Natural killer cell (primary cell): ENCODE measurements at regions not wholly inside any gene's neighbourhood (a gene's known extent, or its start where the extent isn't known, plus 50 kb on each side); places are given as distances from the start of the nearest gene placed in this dataset.

Experiments
- ATAC-seq, 3 donors: fragments of 150-1000 bp in 2 of 3; fragments of 200-7000 bp in 1 of 3; cut with Tn5 transposase; 1 replicate in 1 of 3; 2 replicates in 2 of 3; pipeline ENCODE4 v1.10.0; 2021; ENCODE audit warnings: mild to moderate bottlenecking in 2 of 3, moderate library complexity in 2 of 3
- DNase-seq, 2 donors: peaks; one replicate each; pipeline versions ENCODE4 v3.0.0 to v3.0.0-alpha.2; 2013 to 2021; ENCODE audit warnings: mixed read lengths in 1 of 2
- H3K27ac ChIP-seq: one replicate; pipeline ENCODE4 v1.5.1; 2013; ENCODE audit warnings: mild to moderate bottlenecking, low read length
- H3K27me3 ChIP-seq: one replicate; pipeline ENCODE4 v1.6.1; 2013; ENCODE audit warnings: low read length; ENCODE audit not compliant: control insufficient read depth, insufficient read depth
- H3K36me3 ChIP-seq: one replicate; pipeline ENCODE4 v1.6.1; 2013; ENCODE audit warnings: low read length; ENCODE audit not compliant: control insufficient read depth, insufficient read depth
- H3K4me1 ChIP-seq: one replicate; pipeline ENCODE4 v1.6.1; 2013; ENCODE audit warnings: low read length; ENCODE audit not compliant: control insufficient read depth, insufficient read depth
- H3K4me3 ChIP-seq: one replicate; pipeline ENCODE4 v1.5.1; 2013; ENCODE audit warnings: low read length
- H3K9me3 ChIP-seq: one replicate; pipeline ENCODE4 v1.6.1; 2013; ENCODE audit warnings: low read length; ENCODE audit not compliant: control insufficient read depth, insufficient read depth
- H3K27ac Mint-ChIP-seq, 2 donors: one replicate each; pipeline ENCODE4 v1.8.0; 2022; ENCODE audit warnings: mild to moderate bottlenecking in 2 of 2, mixed read lengths in 2 of 2, moderate library complexity in 1 of 2
- H3K27me3 Mint-ChIP-seq, 2 donors: one replicate each; pipeline ENCODE4 v1.8.0; 2022; ENCODE audit warnings: low read depth in 2 of 2, mixed read lengths in 2 of 2
- H3K36me3 Mint-ChIP-seq: one replicate; pipeline ENCODE4 v1.8.0; 2022; ENCODE audit warnings: mixed read lengths
- H3K4me1 Mint-ChIP-seq, 2 donors: one replicate each; pipeline ENCODE4 v1.8.0; 2022; ENCODE audit warnings: mixed read lengths in 2 of 2
- H3K4me3 Mint-ChIP-seq: one replicate; pipeline ENCODE4 v1.8.0; 2022; ENCODE audit warnings: mild to moderate bottlenecking, moderate library complexity, mixed read lengths
- H3K9me3 Mint-ChIP-seq, 2 donors: one replicate each; pipeline ENCODE4 v1.8.0; 2022; ENCODE audit warnings: mixed read lengths in 2 of 2
- CTCF ChIP-seq: fragments of 200-600 bp; IDR thresholded peaks from one replicate; pipeline ENCODE4 v1.8.0; 2022; ENCODE audit warnings: antibody characterized with exemption
- WGBS: methylation state at CpG from one replicate; pipeline ENCODE4 v1.1.7; 2013; ENCODE audit warnings: missing lambda C conversion rate; ENCODE audit not compliant: insufficient coverage; 5-methylcytosine and 5-hydroxymethylcytosine counted together
- intact Hi-C: fragments of 100-400 bp; cut with micrococcal nuclease; formaldehyde crosslinking; loops from one replicate; pipeline ENCODE4 v1.14.2; 2022

DNA sequence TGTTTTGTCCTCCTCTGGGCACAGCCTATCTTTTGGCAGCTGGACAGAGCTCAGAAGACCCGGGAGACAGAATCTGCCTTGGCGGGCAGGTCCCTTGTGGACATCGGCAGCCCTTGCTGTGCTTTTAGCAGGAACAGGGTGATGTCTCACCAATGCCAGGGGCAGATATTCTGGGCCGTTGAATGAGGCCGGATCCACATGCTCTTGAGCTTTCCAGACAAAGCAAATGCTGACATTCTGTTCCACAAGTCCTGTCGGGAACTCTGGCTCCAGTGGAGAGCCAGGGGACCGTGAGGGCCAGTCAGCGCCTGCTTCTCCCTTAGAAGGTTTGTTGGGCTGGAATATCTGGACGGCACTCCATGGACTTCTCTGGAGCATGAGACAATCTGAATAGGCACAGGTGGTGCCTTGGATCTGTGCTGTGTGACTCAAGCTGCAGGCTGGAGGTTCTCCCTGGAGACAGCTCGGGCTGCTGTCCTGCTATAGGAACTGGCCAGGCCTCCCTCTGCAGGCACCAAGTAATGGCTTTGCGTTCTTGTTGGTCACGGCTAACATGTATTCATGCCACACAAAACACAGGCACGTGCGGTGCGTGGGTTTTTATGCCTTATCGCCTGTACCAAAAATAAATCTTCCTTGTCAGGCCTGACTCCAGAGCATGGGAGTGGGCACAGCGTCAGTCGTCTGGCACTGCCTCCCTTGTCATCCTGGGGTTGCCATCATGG, 80.3 kb downstream of the GADD45G start:
- no peak for ATAC-seq
- Histone ChIP-seq H3K27me3 (no peaks in the 10 kb centered on the region), H3K4me1 (no peaks in the 10 kb centered on the region), H3K36me3 (no peaks in the 10 kb centered on the region), H3K9me3 (no peaks in the 10 kb centered on the region), H3K27ac (no peak overlapping the region), H3K4me3 (no peak overlapping the region)
- no peak for TF ChIP-seq CTCF
- 90% methylated on average over 18 of the region's 18 CpGs for WGBS
- no peaks in the 10 kb centered on the region for H3K36me3 Mint-ChIP-seq
- H3K27ac Mint-ChIP-seq: no peak overlapping the region
- DNase-seq: no peak
- no peaks in the 10 kb centered on the region for H3K9me3 Mint-ChIP-seq
- H3K4me1 Mint-ChIP-seq: no peaks in the 10 kb centered on the region
- H3K27me3 Mint-ChIP-seq: peaks cover 0 to 4% of the 10 kb centered on the region in 2 donors
- intact Hi-C loops: no loop called here
- H3K4me3 Mint-ChIP-seq: no peak overlapping the region

- intact Hi-C loops: no loop called here
- Mint-ChIP-seq H3K36me3 (no peaks in the 10 kb centered on the region), H3K4me1 (peaks cover 5% of the 10 kb centered on the region in 2 donors), H3K27me3 (peaks cover 0 to 4% of the 10 kb centered on the region in 2 donors), H3K4me3 (no peak overlapping the region), H3K9me3 (no peaks in the 10 kb centered on the region), H3K27ac (no peak overlapping the region)
- Histone ChIP-seq H3K9me3 (no peaks in the 10 kb centered on the region), H3K4me1 (no peaks in the 10 kb centered on the region), H3K27me3 (no peaks in the 10 kb centered on the region), H3K27ac (no peak overlapping the region), H3K4me3 (no peak overlapping the region), H3K36me3 (no peaks in the 10 kb centered on the region)
- DNase-seq (no peak), ATAC-seq (no peak)
- no peak for TF ChIP-seq CTCF
- WGBS: 90% methylated on average over 9 of the region's 9 CpGs
These were observed 80.9 kb downstream of the GADD45G start for GRCh38 chr9:89685698-89686097.

DNA sequence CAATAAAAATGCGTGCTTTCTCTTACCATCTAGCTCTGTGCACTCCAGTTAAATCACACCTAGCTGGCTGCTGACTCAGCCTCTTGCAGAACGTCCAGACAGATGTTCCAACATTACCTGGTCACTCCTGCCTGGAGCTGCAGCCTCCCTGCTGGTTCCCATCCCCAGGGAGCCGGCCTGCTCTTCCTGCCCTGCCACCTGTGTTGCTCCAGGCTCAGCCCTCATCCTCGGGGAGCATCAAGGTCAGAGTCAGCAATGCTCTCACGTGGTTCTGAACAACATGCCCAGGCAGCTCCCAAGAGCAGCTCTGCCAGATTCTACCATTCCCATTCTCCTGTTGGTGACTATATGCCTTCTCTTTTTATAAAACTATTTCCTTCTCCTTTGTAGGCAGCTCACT, 81.3 kb downstream of the GADD45G start:
- Mint-ChIP-seq H3K27me3 (peaks cover 0 to 4% of the 10 kb centered on the region in 2 donors), H3K9me3 (no peaks in the 10 kb centered on the region), H3K4me3 (no peak overlapping the region), H3K36me3 (no peaks in the 10 kb centered on the region), H3K27ac (no peak overlapping the region), H3K4me1 (peaks cover 5 to 8% of the 10 kb centered on the region in 2 donors)
- no peak for TF ChIP-seq CTCF
- H3K4me3 ChIP-seq: no peak overlapping the region
- WGBS: 73% methylated on average over 5 of the region's 5 CpGs
- H3K9me3 ChIP-seq: no peaks in the 10 kb centered on the region
- H3K4me1 ChIP-seq: peaks cover 3% of the 10 kb centered on the region
- ATAC-seq: no peak
- no peak overlapping the region for H3K27ac ChIP-seq
- intact Hi-C loops: no loop called here
- H3K36me3 ChIP-seq: no peaks in the 10 kb centered on the region
- no peaks in the 10 kb centered on the region for H3K27me3 ChIP-seq
- no peak for DNase-seq

DNA sequence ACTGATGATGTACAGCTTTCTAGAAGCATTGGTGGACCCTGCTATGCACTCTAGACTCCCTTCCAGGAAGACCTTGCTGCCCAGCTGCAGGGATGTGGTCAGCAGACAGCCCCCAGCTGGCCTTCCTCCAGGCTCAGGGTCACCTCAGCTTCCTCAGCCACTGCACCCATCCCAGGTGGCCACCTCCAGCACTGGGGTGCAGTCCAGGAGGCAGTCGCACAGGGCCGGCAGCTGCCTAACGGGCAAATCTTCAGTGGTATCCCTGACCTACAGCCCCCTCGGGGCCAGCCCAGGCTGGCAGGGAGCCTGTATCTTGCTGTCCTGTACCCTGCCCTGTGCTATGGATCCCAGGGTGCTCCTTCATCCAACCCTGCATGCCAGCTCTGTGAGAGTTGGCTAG, 81.8 kb downstream of the GADD45G start:
- H3K27me3 Mint-ChIP-seq: peaks cover 0 to 4% of the 10 kb centered on the region in 2 donors
- peaks cover 5 to 8% of the 10 kb centered on the region in 2 donors for H3K4me1 Mint-ChIP-seq
- H3K9me3 Mint-ChIP-seq: no peaks in the 10 kb centered on the region
- WGBS: 93% methylated on average over 4 of the region's 4 CpGs
- Histone ChIP-seq H3K9me3 (no peaks in the 10 kb centered on the region), H3K36me3 (no peaks in the 10 kb centered on the region), H3K27ac (no peak overlapping the region), H3K4me1 (peaks cover 3% of the 10 kb centered on the region), H3K4me3 (no peak overlapping the region), H3K27me3 (no peaks in the 10 kb centered on the region)
- ATAC-seq: no peak
- no peak for DNase-seq
- H3K27ac Mint-ChIP-seq: no peak overlapping the region
- no peak for TF ChIP-seq CTCF
- intact Hi-C loops: no loop called here
- no peak overlapping the region for H3K4me3 Mint-ChIP-seq
- H3K36me3 Mint-ChIP-seq: no peaks in the 10 kb centered on the region
